ENCODE measurements at regions not wholly inside any gene's neighbourhood (a gene's known extent, or its start where the extent isn't known, plus 50 kb on each side); places are given as distances from the start of the nearest gene placed in this dataset.

DNA sequence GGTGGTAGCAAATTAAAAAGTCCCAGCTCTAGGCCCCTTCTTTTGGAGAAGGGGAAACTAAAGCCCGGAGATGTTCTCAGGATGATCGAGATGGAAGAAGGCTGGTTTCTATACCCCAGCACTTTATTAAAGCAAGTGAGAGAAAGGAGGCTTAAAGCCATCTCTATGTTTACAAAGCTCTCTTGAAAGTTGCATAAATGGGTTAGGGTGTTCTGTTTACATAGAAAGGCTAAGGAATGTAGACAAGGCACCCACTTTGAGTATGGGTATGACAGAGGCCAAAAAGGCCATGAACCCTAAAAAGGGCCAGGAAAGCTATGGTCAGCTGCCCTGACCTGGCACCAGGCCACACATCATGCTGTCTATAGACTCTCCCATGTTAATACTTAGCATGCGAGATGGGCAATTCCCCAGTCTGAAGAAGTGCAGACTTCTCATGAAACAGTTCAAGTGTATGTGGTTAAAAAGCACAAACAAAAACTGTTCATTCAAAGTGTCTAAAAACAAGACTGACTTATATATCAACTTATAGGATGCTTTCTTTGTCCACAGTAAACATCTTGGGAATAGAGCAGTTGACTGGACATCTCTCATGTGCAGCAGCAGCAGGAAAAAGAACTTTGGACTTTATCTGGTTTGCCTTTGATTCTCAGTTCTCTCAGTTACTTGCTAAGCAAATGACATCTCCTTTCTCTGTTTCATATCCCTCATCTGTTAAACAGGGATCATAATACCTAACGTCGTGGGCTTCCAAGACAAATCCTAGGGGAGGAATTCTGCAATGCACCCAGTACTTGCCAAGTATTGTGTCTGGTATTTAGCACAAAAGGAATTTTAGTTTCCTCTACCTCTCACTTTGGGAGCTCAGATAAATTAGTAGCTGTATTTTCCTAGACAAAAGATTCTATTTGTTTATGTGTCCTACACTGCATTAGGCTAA lies 521.6 kb downstream of the PLPP3 start:
- TF ChIP-seq, protein P1, sequence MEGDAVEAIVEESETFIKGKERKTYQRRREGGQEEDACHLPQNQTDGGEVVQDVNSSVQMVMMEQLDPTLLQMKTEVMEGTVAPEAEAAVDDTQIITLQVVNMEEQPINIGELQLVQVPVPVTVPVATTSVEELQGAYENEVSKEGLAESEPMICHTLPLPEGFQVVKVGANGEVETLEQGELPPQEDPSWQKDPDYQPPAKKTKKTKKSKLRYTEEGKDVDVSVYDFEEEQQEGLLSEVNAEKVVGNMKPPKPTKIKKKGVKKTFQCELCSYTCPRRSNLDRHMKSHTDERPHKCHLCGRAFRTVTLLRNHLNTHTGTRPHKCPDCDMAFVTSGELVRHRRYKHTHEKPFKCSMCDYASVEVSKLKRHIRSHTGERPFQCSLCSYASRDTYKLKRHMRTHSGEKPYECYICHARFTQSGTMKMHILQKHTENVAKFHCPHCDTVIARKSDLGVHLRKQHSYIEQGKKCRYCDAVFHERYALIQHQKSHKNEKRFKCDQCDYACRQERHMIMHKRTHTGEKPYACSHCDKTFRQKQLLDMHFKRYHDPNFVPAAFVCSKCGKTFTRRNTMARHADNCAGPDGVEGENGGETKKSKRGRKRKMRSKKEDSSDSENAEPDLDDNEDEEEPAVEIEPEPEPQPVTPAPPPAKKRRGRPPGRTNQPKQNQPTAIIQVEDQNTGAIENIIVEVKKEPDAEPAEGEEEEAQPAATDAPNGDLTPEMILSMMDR (IDR thresholded peaks at IDR 0.05): no peak
- TF ChIP-seq EZH2 (IDR thresholded peaks at IDR 0.05) (no peak), EZH2phosphoT487 (IDR thresholded peaks at IDR 0.05) (no peak)

Measured in neural progenitor cell (in vitro differentiated cells).